Prostate gland (tissue), 2 donors: ENCODE measurements at regions not wholly inside any gene's neighbourhood (a gene's known extent, or its start where the extent isn't known, plus 50 kb on each side); places are given as distances from the start of the nearest gene placed in this dataset.
"Not testable (repeated sequence)": the region's sequence is repeated elsewhere in the genome, so short reads cannot be mapped to it uniquely, and the experiment has no call there.

Source experiments
- DNase-seq: peaks from one replicate; pipeline ENCODE4 v3.0.0-alpha.2; 2019; ENCODE audit warnings: low spot score
- H3K27ac ChIP-seq, 2 donors: fragments of 200-600 bp; sonication (generic); 2 replicates each; pipeline ENCODE4 v1.5.1; 2017 to 2019
- H3K27me3 ChIP-seq: fragments of 200-600 bp; sonication (generic); replicated peaks from 2 replicates; pipeline ENCODE4 v1.5.1; 2019; ENCODE audit not compliant: insufficient read depth
- H3K36me3 ChIP-seq, 2 donors: fragments of 200-600 bp; sonication (generic); 1 replicate in 1 of 2; 2 replicates in 1 of 2; pipeline versions ENCODE4 v1.5.1 to v1.8.1; 2017 to 2019
- H3K4me1 ChIP-seq: fragments of 200-600 bp; sonication (generic); replicated peaks from 2 replicates; pipeline ENCODE4 v1.5.1; 2019
- H3K4me3 ChIP-seq, 2 donors: fragments of 200-600 bp; sonication (generic); 2 replicates each; pipeline ENCODE4 v1.5.1; 2017 to 2019
- H3K9me3 ChIP-seq: fragments of 200-600 bp; sonication (generic); 2 replicates; pipeline ENCODE4 v1.5.1; 2017
- POLR2A ChIP-seq: fragments of 450-650 bp; IDR thresholded peaks from one replicate; pipeline ENCODE4 v1.6.1; 2016; ENCODE audit warnings: antibody characterized with exemption, mild to moderate bottlenecking
- POLR2AphosphoS5 ChIP-seq: sonication (generic); formaldehyde crosslinking; IDR thresholded peaks from one replicate; pipeline ENCODE4 v1.6.1; 2017; ENCODE audit warnings: antibody characterized with exemption
- WGBS: methylation state at CpG from one replicate; pipeline ENCODE4 v1.1.5; 2018; 5-methylcytosine and 5-hydroxymethylcytosine counted together
- intact Hi-C: fragments of 100-400 bp; cut with DNase I; formaldehyde crosslinking; loops from one replicate; pipeline ENCODE4 v1.14.2; 2022
- TF ChIP-seq, protein P1 (sequence below), 4 experiments: fragments of 200-600 bp in 2 of 4; fragments of 450-650 bp in 2 of 4; sonication (generic) in 2 of 4; IDR thresholded peaks; 1 replicate in 3 of 4; 2 replicates in 1 of 4; pipeline ENCODE4 v1.5.1; 2016 to 2019; ENCODE audit warnings: antibody characterized with exemption in 4 of 4, mild to moderate bottlenecking in 2 of 4, moderate library complexity in 2 of 4

DNA sequence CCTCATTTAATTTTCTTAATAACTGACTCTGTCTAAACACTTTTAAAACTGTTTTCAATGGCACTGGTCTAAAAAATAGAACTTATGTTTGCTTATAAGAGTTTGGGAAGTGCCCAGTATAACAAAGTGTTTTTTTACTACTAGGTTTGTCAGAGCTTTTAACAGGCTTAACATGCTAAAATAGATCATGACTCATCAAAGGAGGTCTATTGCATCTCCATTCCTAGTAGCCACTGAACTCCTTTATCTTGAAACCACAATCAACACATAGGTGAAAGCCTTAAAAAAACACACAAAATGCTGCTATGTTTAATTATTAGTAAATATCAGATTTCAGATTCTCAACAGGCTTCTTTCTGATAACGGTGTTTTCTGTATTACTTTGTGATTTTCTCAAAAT, 196.4 kb upstream of the KIF2B start:
- intact Hi-C loops = no loop called here
- WGBS = 49% methylated on average over 1 of the region's 1 CpG

DNA sequence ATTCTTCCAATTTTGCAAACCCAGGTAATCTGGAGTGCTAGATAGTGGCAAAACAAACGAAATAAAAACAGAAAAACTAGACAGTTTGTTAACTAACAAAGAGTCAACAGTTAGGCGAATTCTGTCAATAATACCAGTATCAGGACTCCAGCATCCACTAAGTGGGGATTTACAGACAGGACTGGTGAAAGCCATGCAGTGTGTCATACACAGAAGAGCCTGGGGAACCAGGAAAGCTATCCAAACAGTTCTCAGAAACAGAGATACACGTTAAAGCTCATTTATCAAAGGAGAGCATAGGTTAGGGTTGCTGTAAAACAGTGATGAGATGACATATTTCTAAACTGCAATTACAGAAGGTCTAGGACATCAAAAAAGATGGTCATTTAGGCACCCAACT, 203.7 kb upstream of the KIF2B start:
- Histone ChIP-seq H3K27me3 (no peaks in the 10 kb centered on the region), H3K4me3 (no peak overlapping the region), H3K27ac (no peak overlapping the region), H3K36me3 (no peaks in the 10 kb centered on the region), H3K9me3 (no peaks in the 10 kb centered on the region), H3K4me1 (no peaks in the 10 kb centered on the region)
- intact Hi-C loops = no loop called here
- 46% methylated on average over 3 of the region's 3 CpGs for WGBS
- TF ChIP-seq POLR2AphosphoS5 (no peak), POLR2A (no peak)
- TF ChIP-seq, protein P1, sequence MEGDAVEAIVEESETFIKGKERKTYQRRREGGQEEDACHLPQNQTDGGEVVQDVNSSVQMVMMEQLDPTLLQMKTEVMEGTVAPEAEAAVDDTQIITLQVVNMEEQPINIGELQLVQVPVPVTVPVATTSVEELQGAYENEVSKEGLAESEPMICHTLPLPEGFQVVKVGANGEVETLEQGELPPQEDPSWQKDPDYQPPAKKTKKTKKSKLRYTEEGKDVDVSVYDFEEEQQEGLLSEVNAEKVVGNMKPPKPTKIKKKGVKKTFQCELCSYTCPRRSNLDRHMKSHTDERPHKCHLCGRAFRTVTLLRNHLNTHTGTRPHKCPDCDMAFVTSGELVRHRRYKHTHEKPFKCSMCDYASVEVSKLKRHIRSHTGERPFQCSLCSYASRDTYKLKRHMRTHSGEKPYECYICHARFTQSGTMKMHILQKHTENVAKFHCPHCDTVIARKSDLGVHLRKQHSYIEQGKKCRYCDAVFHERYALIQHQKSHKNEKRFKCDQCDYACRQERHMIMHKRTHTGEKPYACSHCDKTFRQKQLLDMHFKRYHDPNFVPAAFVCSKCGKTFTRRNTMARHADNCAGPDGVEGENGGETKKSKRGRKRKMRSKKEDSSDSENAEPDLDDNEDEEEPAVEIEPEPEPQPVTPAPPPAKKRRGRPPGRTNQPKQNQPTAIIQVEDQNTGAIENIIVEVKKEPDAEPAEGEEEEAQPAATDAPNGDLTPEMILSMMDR (IDR thresholded peaks at IDR 0.05) = no peak
- no peak for DNase-seq

More for the DNA sequence above, 196.4 kb upstream of the KIF2B start:
- Histone ChIP-seq H3K36me3 (no peaks in the 10 kb centered on the region), H3K27me3 (no peaks in the 10 kb centered on the region), H3K9me3 (no peaks in the 10 kb centered on the region), H3K27ac (no peak overlapping the region), H3K4me1 (no peaks in the 10 kb centered on the region), H3K4me3 (no peak overlapping the region)
- TF ChIP-seq, protein P1 (IDR thresholded peaks at IDR 0.05) = no peak
- no peak for TF ChIP-seq POLR2AphosphoS5
- TF ChIP-seq POLR2A = no peak
- no peak for DNase-seq

- WGBS = 88% methylated on average over 5 of the region's 5 CpGs
- H3K27ac ChIP-seq, H3K4me1 ChIP-seq, H3K27me3 ChIP-seq, H3K4me3 ChIP-seq, H3K9me3 ChIP-seq, intact Hi-C loops, DNase-seq, H3K36me3 ChIP-seq: not testable (repeated sequence)
Measured at GRCh38 chr17:53608208-53608607, 214.5 kb upstream of the KIF2B start.

GRCh38 chr17:53607475-53607874, 215.3 kb upstream of the KIF2B start:
- no peaks in the 10 kb centered on the region for H3K4me1 ChIP-seq
- WGBS = 25% methylated on average over 1 of the region's 1 CpG
- H3K27ac ChIP-seq = no peak overlapping the region
- H3K9me3 ChIP-seq = no peaks in the 10 kb centered on the region
- TF ChIP-seq, protein P1 (IDR thresholded peaks at IDR 0.05) = no peak
- TF ChIP-seq POLR2AphosphoS5 (no peak), POLR2A (no peak)
- H3K27me3 ChIP-seq = no peaks in the 10 kb centered on the region
- no peak overlapping the region for H3K4me3 ChIP-seq
- intact Hi-C loops = no loop called here
- no peaks in the 10 kb centered on the region for H3K36me3 ChIP-seq
- no peak for DNase-seq

DNA sequence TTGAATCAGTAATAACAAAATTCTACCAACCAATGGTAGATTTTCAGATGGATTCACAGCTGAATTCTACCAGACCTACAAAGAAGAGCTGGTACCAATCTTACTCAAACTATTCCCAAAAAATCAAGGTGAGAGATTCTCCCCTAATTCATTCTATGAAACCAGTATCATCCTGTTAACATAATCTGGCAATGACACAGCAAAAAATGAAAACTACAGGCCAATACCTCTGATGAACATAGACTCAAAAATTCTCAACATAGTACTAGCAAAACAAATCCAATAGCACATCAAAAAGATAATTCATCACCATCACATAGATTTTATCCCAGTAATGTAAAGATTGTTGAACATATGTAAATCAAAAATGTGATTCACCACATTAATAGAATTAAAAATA, 234.4 kb upstream of the KIF2B start:
- no peak overlapping the region for H3K27ac ChIP-seq
- no peaks in the 10 kb centered on the region for H3K27me3 ChIP-seq
- H3K9me3 ChIP-seq = no peaks in the 10 kb centered on the region
- no peaks in the 10 kb centered on the region for H3K4me1 ChIP-seq
- intact Hi-C loops = no loop called here
- no peak for DNase-seq
- TF ChIP-seq POLR2A = no peak
- TF ChIP-seq, protein P1 (IDR thresholded peaks at IDR 0.05) = no peak
- no peaks in the 10 kb centered on the region for H3K36me3 ChIP-seq
- no peak overlapping the region for H3K4me3 ChIP-seq

DNA sequence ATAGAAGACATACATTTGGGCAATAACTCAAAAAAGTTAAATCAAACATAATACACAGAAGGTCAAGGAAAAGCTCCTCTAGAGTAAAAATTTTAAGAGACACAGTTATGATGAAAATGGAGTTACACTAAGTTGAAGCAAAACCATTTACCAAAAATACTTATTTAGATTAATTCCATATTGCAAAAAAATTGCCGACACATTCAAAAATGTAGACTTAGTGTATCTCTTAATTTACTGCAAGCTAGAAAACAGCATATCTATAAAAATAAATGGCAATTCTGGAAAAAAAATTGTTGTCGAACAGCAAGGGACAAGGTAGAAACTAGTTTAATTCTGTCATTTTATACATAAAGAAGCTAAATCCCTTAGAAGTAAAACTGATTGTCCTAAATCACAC, 248.7 kb upstream of the KIF2B start:
- Histone ChIP-seq H3K4me3 (no peak overlapping the region), H3K27ac (no peak overlapping the region), H3K27me3 (no peaks in the 10 kb centered on the region), H3K36me3 (no peaks in the 10 kb centered on the region), H3K9me3 (no peaks in the 10 kb centered on the region), H3K4me1 (no peaks in the 10 kb centered on the region)
- no peak for TF ChIP-seq POLR2A
- TF ChIP-seq, protein P1 (IDR thresholded peaks at IDR 0.05) = no peak
- no peak for TF ChIP-seq POLR2AphosphoS5
- intact Hi-C loops = no loop called here
- no peak for DNase-seq
- WGBS = 99% methylated on average over 2 of the region's 2 CpGs
